GM12873 (cell line): ENCODE measurements at regions not wholly inside any gene's neighbourhood (a gene's known extent, or its start where the extent isn't known, plus 50 kb on each side); places are given as distances from the start of the nearest gene placed in this dataset.

Experiments
- TF ChIP-seq, protein P1 (sequence below): IDR thresholded peaks from 2 replicates; pipeline ENCODE4 v1.5.1; 2012; ENCODE audit warnings: low read depth, mild to moderate bottlenecking, moderate library complexity, low read length, control low read depth; ENCODE audit not compliant: insufficient read depth; ENCODE audit errors: missing control alignments

DNA sequence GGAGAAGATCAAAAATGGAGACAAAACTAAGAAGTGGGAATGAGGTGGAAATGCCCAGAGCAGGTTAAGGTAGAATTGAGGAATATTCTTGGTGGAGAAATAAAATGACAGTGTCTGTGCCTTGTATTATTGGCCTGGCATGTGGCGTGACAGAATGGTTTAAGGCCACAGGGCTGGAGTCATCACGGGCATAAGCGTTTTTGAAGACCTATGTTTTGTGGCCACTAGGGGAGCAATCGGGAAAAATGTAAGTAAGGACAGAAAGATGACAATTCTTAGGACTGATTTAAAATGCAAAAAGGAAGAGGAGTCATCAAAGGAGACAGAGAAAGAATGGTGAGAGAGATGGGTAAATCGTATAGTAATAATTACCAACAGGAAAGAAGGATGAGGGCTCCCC is 72.2 kb upstream of the EPB41L4A start:
- TF ChIP-seq, protein P1, sequence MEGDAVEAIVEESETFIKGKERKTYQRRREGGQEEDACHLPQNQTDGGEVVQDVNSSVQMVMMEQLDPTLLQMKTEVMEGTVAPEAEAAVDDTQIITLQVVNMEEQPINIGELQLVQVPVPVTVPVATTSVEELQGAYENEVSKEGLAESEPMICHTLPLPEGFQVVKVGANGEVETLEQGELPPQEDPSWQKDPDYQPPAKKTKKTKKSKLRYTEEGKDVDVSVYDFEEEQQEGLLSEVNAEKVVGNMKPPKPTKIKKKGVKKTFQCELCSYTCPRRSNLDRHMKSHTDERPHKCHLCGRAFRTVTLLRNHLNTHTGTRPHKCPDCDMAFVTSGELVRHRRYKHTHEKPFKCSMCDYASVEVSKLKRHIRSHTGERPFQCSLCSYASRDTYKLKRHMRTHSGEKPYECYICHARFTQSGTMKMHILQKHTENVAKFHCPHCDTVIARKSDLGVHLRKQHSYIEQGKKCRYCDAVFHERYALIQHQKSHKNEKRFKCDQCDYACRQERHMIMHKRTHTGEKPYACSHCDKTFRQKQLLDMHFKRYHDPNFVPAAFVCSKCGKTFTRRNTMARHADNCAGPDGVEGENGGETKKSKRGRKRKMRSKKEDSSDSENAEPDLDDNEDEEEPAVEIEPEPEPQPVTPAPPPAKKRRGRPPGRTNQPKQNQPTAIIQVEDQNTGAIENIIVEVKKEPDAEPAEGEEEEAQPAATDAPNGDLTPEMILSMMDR, result peak; percentile 53

DNA sequence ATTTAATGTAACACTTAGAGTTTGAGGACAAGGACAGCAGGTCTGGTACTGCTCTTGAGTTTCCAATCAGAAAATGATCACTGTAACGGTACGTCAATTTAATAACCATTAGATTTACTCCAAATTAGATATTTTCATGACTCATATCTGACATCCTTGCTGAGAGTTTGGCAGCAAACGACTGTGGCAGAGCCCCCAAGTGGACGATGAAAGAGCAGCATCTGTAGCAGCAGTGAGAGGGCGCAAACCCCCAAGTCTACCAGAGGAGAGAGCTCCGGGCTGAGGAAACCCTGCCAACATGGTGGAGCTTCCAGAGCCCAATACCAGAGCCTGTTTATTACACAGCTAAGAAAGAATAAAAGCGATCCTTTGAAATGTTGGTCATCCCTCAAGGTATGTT is 73.2 kb upstream of the EPB41L4A start:
- TF ChIP-seq, protein P1, result peak; percentile 84

DNA sequence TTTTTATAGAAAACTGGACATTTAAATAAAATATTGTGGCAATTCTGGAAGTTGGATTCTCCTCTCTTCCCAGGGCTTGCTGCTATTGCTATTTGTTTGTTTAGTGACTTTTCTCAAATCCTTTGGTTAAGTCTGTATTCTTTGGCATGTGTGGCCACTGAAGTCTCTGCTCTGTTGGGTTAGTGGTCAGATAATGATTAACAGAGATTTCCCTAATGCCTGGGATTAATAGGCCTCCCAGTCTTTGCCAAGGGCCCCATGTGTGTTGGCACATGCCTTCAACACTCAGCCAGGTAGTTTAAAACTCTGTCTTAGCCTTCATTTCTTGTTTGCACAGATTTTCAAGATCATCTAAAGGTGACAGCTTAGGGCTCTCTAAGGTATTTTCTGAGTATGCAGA is 92.8 kb upstream of the EPB41L4A start:
- TF ChIP-seq, protein P1, result no peak

DNA sequence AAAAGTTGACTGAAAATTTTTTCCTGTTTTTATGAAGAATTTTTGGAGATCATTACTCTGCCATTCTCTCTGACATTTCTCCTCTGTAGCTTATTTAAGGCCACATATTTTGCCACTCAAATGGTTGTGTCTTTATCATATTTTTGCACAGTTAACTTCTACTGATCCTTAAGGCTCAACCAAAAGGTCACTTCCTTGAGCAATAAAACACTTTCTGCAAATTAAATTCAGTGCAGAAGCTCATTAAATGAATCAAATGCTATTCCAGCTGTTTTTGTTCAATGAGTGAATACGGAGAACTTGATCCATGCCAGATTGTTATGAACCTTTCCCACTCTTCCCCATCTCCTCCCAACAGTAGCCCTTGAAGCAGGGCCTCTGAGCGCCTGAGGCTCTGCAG is 93.8 kb upstream of the EPB41L4A start:
- TF ChIP-seq, protein P1, result no peak

DNA sequence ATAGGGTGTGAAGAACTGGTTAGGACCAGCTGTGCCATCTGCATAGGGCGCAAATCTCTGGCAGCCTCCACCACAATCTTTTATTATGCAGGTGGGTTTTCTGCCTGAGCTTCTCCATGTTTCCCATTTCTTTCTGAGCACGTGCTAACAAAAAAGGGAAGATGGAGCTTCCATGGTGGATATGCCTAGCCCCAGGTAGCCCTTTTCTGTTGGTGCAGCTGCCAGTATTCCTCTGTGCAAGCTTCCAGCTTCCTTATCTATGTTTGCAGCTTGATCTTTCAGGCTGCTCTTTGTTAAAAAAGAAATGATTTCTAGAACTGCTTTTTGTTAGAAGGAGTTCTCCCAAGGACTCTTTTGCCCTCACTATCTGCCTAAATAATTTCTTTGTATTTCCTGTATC is 95.0 kb upstream of the EPB41L4A start:
- TF ChIP-seq, protein P1, result no peak

DNA sequence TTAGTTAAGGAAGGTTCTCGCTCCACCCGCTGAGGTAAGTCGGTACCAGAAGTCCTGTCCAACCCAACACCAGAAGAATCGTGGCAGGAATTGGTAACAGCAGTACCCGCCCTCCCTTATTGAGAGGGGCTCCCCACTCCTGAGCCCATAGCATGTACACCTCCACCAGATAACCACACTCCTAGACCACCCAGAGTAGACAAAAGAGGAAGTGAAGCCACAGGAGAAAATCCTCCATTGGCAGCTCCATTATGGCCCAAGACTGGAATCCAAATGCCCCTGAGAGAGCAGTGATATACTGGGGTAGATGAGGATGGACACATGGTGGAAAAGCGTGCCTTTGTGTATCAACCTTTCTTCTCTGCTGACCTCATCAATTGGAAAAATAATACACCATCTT is 106.1 kb upstream of the EPB41L4A start:
- TF ChIP-seq, protein P1, result no peak

DNA sequence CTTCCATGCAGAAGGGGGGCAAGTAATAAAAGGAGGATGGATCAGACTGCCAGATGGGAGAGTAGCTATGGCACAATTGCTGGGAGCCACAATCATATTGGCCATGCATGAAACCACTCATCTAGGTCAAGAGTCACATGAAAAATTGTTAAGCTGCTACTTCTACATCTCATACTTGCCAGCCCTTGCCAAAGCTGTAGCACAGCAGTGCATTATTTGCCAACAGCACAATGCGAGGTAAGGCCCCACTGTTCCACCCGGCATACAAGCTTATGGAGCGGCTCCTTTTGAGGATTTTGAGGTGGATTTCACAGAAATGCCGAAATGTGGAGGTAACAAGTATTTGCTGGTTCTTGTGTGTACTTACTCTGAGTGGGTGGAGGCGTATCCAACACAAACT is 109.9 kb upstream of the EPB41L4A start:
- TF ChIP-seq, protein P1, result no peak
